ENCODE measurements at regions not wholly inside any gene's neighbourhood (a gene's known extent, or its start where the extent isn't known, plus 50 kb on each side); places are given as distances from the start of the nearest gene placed in this dataset.

- H3K9ac ChIP-seq: no peak overlapping the region
- H2AFZ ChIP-seq: no peak overlapping the region
- H3K4me3 ChIP-seq (ENCODE audit: low read depth, low read length): no peak overlapping the region
- no peaks in the 10 kb centered on the region for H3K36me3 ChIP-seq (ENCODE audit: control insufficient read depth, insufficient read depth, low read length)
- no peaks in the 10 kb centered on the region for H3K79me2 ChIP-seq
- H3K4me2 ChIP-seq (ENCODE audit: low read length): no peak overlapping the region
- H3K9me3 ChIP-seq (ENCODE audit: control insufficient read depth, low read length): no peaks in the 10 kb centered on the region
- no peak overlapping the region for H3K27ac ChIP-seq
- no peak for TF ChIP-seq CTCF (IDR thresholded peaks at IDR 0.05)
- H3K4me1 ChIP-seq: no peaks in the 10 kb centered on the region
- H3K27me3 ChIP-seq (ENCODE audit: control insufficient read depth, insufficient read depth, low read length): no peaks in the 10 kb centered on the region
Measured at GRCh38 chr2:206859330-206859739, 80.0 kb upstream of the CPO start.

DNA sequence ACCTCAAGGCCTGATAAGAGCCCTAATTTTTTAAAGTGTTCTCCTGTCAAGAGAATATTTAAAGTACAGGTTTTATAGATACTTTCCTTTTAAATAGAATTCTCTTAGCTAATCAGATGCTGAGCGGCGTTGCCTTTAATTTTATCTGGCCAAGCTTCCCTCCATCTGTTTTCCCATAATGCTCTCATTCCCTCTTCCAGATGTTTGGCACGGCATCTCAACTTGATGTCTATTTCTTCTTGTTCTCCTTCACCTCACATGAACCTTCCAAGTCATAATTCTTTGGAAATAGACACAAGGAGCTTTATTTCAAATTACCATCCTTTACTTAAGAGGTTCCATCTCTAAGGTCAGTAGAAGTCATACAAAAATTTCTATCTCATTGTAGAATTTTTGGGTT, 76.1 kb upstream of the CPO start:
- Histone ChIP-seq H3K27me3 (ENCODE audit: control insufficient read depth, insufficient read depth, low read length) (no peaks in the 10 kb centered on the region), H3K4me1 (no peaks in the 10 kb centered on the region), H3K36me3 (ENCODE audit: control insufficient read depth, insufficient read depth, low read length) (no peaks in the 10 kb centered on the region), H3K79me2 (no peaks in the 10 kb centered on the region), H3K9me3 (ENCODE audit: control insufficient read depth, low read length) (no peaks in the 10 kb centered on the region), H3K27ac (no peak overlapping the region), H3K4me3 (ENCODE audit: low read depth, low read length) (no peak overlapping the region), H2AFZ (no peak overlapping the region), H3K9ac (no peak overlapping the region), H3K4me2 (ENCODE audit: low read length) (no peak overlapping the region)
- no peak for TF ChIP-seq CTCF (IDR thresholded peaks at IDR 0.05)

- Histone ChIP-seq H3K9ac (no peak overlapping the region), H3K4me2 (ENCODE audit: low read length) (no peak overlapping the region), H3K79me2 (no peaks in the 10 kb centered on the region), H2AFZ (no peak overlapping the region), H3K27me3 (ENCODE audit: control insufficient read depth, insufficient read depth, low read length) (no peaks in the 10 kb centered on the region), H3K4me1 (no peaks in the 10 kb centered on the region), H3K27ac (no peak overlapping the region), H3K36me3 (ENCODE audit: control insufficient read depth, insufficient read depth, low read length) (no peaks in the 10 kb centered on the region), H3K9me3 (ENCODE audit: control insufficient read depth, low read length) (no peaks in the 10 kb centered on the region), H3K4me3 (ENCODE audit: low read depth, low read length) (no peak overlapping the region)
- no peak for TF ChIP-seq CTCF (IDR thresholded peaks at IDR 0.05)
Measured at GRCh38 chr2:206863716-206864115, 75.6 kb upstream of the CPO start.

DNA sequence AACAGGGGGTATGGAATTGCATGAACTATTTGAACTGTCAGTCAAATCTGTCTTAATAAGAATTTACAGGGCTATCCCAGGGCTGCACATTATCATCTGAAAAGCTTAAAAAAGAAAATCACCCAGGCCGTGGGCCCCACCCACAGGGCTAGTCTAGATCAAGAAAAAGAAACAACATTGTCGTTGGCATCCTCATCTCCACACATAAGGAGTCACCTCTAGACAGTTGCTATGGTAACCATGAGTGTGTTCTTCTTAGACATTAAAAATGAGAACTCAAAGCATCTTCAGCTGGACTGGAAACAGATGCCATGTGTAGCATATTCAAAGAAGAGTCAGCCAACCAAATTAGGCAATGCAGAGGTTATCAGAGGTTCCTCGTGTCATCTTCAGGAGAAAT, 72.3 kb upstream of the CPO start:
- Histone ChIP-seq H3K79me2 (no peaks in the 10 kb centered on the region), H3K4me1 (no peaks in the 10 kb centered on the region), H3K27me3 (ENCODE audit: control insufficient read depth, insufficient read depth, low read length) (no peaks in the 10 kb centered on the region), H3K4me2 (ENCODE audit: low read length) (no peak overlapping the region), H3K4me3 (ENCODE audit: low read depth, low read length) (no peak overlapping the region), H2AFZ (no peak overlapping the region), H3K27ac (no peak overlapping the region), H3K9ac (no peak overlapping the region), H3K9me3 (ENCODE audit: control insufficient read depth, low read length) (no peaks in the 10 kb centered on the region), H3K36me3 (ENCODE audit: control insufficient read depth, insufficient read depth, low read length) (no peaks in the 10 kb centered on the region)
- no peak for TF ChIP-seq CTCF (IDR thresholded peaks at IDR 0.05)

DNA sequence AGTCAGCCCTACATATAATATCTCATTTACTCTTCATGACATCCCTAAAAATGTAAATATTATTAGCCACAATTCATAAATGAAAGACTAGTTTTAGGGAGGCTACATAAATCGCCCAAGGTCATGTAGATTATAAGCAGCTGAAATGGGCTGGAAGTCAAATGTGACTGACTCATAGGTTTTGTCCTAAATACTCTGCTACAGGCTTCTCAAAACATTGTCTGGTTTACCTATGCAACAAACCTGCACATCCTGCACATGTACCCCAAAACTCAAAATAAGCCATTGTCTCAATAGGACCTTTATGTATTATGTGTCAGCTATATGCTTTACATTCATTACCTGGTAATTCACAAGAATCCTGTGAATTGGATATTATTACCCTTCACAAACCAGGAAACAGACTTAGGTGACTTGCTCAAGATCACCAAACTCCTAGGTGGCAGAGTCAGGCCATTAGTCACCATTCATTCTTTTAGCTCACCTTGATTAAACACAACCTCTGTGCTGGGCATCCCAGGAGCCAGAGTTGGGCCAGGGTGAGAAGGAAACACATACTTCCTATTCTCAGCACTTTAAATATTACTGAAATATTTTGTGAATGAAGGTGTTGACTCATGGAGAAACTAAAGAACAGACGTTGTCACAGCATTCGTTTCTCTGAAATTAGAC, 69.4 kb upstream of the CPO start:
- Histone ChIP-seq H3K79me2 (no peaks in the 10 kb centered on the region), H3K9me3 (ENCODE audit: control insufficient read depth, low read length) (no peaks in the 10 kb centered on the region), H3K4me1 (peaks cover 17% of the 10 kb centered on the region), H3K4me3 (ENCODE audit: low read depth, low read length) (no peak overlapping the region), H3K27ac (no peak overlapping the region), H3K4me2 (ENCODE audit: low read length) (no peak overlapping the region), H3K36me3 (ENCODE audit: control insufficient read depth, insufficient read depth, low read length) (no peaks in the 10 kb centered on the region), H2AFZ (no peak overlapping the region), H3K9ac (no peak overlapping the region), H3K27me3 (ENCODE audit: control insufficient read depth, insufficient read depth, low read length) (no peaks in the 10 kb centered on the region)
- TF ChIP-seq CTCF (IDR thresholded peaks at IDR 0.05): no peak
